Skeletal muscle cell (primary cell): ENCODE measurements at regions not wholly inside any gene's neighbourhood (a gene's known extent, or its start where the extent isn't known, plus 50 kb on each side); places are given as distances from the start of the nearest gene placed in this dataset.

ENCODE experiments used
- DNase-seq: peaks from one replicate; pipeline ENCODE4 v3.0.0-alpha.2; 2010; ENCODE audit warnings: low read depth
- H3K4me3 ChIP-seq: 2 replicates; pipeline ENCODE4 v1.5.1; 2011; ENCODE audit warnings: low read depth, mild to moderate bottlenecking, control low read depth, low read length, moderate library complexity

GRCh38 chr9:18393340-18394130 lies 80.4 kb upstream of the ADAMTSL1 start:
- H3K4me3 ChIP-seq = no peak overlapping the region
- DNase-seq = peak; percentile 97

- no peak overlapping the region for H3K4me3 ChIP-seq
- DNase-seq = no peak
Measured at GRCh38 chr9:18394847-18395351, 79.1 kb upstream of the ADAMTSL1 start.

- no peak for DNase-seq
- H3K4me3 ChIP-seq = no peak overlapping the region
Measured at GRCh38 chr9:18396102-18396728, 77.7 kb upstream of the ADAMTSL1 start.

- DNase-seq = no peak
- no peak overlapping the region for H3K4me3 ChIP-seq
Measured at GRCh38 chr9:18397076-18397475, 76.9 kb upstream of the ADAMTSL1 start.

- no peak overlapping the region for H3K4me3 ChIP-seq
Measured at GRCh38 chr9:18398038-18398437, 75.9 kb upstream of the ADAMTSL1 start.

GRCh38 chr9:18404434-18405029 lies 69.4 kb upstream of the ADAMTSL1 start:
- no peak for DNase-seq
- H3K4me3 ChIP-seq = no peak overlapping the region

More at GRCh38 chr9:18398038-18398437, 75.9 kb upstream of the ADAMTSL1 start:
- no peak for DNase-seq

- H3K4me3 ChIP-seq = no peak overlapping the region
- no peak for DNase-seq
Measured at GRCh38 chr9:18405240-18405639, 68.7 kb upstream of the ADAMTSL1 start.

- no peak for DNase-seq
- H3K4me3 ChIP-seq = no peak overlapping the region
Measured at GRCh38 chr9:18410983-18411382, 63.0 kb upstream of the ADAMTSL1 start.

GRCh38 chr9:18421391-18421790 lies 52.6 kb upstream of the ADAMTSL1 start:
- no peak overlapping the region for H3K4me3 ChIP-seq
- DNase-seq = no peak

- DNase-seq = no peak
- H3K4me3 ChIP-seq = no peak overlapping the region
Measured at GRCh38 chr9:18422296-18423036, 51.5 kb upstream of the ADAMTSL1 start.

- peak; percentile 59 for DNase-seq
- H3K4me3 ChIP-seq = no peak overlapping the region
Measured at GRCh38 chr9:18423791-18424531, 50.0 kb upstream of the ADAMTSL1 start.
